ENCODE measurements at regions not wholly inside any gene's neighbourhood (a gene's known extent, or its start where the extent isn't known, plus 50 kb on each side); places are given as distances from the start of the nearest gene placed in this dataset.
A peak's percentile ranks its signal among the peaks of the same experiment; 100 is the strongest.

DNA sequence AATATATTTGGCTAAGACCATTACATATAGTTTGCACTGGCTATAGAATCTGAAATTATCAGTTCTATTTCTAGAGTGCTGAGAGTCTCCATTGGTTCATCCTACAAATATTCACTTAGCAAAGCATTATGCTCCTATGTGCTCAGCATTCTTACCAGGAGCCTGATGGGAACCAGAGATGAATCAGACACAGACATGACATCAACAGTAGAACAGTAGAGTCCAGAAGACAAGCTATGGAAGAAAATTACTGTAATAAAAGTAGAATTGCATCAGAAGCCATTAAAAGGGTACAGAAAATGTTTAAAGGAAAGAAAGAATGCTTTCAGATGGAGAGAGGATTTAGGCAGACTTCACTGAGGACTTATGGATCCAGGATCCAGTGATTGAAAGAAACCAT is 271.7 kb upstream of the SNX7 start:
- no peak overlapping the region for H3K4me3 ChIP-seq

DNA sequence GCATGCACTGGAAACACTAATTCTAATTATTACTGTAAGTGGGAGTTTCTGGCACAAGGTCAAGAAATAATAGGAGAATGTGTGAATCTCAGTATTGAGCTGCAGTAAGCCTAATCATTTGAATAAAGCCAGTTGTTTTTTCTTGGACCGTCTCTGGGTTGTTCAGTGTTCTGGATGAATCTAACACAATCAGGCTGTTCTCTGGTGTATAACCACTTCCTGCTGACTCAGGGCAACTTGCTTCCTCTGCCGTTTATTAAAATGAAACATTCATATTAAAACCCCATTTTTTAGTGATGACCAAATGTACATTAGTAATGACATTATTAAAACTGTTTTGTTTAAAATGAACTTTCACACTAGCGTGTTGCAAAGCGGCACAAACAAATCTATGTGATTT is 273.1 kb upstream of the SNX7 start:
- H3K27ac ChIP-seq = peak overlapping the region in 10 of 21 experiments; percentile 8 to 84 (median 50)

More for the DNA sequence above, 271.7 kb upstream of the SNX7 start:
- peak overlapping the region in 1 of 21 experiments; percentile 5 for H3K27ac ChIP-seq

DNA sequence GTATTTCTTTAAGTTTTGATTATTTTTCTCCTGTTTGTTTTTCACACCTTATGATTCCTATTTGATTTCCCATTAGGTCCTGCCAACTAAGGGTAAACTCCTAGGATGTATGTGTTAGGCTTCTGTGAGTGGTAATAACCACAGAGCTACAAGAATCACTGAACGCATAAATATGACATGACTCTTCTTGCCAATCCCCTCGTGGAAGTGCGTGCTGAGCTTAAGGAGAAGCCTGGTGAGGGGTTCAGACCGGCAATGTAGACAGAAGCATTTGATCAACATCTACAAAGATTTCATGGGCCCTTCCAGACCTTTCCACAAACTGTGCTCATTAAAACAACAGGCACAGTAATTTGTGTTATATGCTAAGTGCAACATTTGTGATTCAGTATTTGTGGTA is 273.8 kb upstream of the SNX7 start:
- peak overlapping the region in 10 of 21 experiments; percentile 8 to 84 (median 44) for H3K27ac ChIP-seq
- H3K4me3 ChIP-seq = no peak overlapping the region

More for the DNA sequence above, 273.1 kb upstream of the SNX7 start:
- H3K4me3 ChIP-seq = no peak overlapping the region

DNA sequence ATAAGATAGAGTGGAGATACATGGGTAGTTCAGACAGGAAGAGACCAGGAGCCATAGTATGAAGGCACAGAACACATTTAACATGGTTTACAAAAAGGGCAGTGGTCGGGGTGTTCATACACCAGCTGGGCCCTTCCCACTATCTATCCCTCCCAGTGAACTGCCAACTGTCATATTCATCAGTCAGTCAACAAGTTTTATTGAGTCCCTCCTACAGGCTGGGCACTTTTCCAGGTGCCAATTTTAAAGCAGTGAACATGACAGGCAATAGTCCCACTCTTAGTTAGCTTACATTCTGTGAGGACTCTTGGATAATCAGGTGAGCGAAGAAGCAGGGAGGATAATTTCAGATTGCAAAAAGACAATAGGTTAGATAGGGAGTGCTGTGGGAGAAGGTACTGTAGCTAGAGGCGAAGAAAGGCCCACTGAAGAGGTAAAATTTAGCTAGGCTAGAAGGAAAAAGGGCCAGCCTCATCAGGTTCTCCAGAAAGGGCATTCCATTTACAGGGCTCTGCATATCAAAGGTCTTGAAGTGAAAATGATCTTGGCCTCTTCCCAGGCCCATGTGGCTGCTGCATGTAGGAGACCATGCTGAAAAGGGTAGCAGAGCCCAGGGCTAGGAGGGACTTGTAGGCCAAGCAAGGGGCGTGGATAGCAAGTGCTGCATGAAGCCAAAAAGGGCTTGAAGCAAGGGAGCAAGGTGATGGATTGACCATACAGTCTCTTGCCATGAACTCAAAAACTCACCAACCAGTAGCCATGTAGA is 274.7 kb upstream of the SNX7 start:
- H3K4me3 ChIP-seq = no peak overlapping the region
- peak overlapping the region in 4 of 21 experiments; percentile 8 to 84 (median 70) for H3K27ac ChIP-seq

DNA sequence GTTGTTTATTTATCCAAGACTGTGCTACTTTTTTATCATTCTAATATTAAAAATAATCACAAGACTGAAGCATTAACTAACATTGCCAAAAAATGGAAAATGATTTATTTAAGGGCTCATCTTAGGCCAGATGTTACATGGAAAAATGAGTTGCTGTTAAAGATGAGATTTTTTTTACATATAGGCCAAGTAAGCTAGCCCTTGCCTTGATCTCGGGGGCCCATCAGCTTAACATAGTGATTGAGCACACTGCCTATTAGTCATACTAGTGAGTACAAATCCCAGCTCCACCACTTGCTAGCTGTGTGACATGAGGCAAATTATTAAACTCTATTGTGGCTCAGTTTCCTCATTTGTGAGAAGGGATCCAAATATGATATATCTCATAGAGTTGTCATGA is 275.9 kb upstream of the SNX7 start:
- no peak overlapping the region for H3K4me3 ChIP-seq
- H3K27ac ChIP-seq = no peak overlapping the region

DNA sequence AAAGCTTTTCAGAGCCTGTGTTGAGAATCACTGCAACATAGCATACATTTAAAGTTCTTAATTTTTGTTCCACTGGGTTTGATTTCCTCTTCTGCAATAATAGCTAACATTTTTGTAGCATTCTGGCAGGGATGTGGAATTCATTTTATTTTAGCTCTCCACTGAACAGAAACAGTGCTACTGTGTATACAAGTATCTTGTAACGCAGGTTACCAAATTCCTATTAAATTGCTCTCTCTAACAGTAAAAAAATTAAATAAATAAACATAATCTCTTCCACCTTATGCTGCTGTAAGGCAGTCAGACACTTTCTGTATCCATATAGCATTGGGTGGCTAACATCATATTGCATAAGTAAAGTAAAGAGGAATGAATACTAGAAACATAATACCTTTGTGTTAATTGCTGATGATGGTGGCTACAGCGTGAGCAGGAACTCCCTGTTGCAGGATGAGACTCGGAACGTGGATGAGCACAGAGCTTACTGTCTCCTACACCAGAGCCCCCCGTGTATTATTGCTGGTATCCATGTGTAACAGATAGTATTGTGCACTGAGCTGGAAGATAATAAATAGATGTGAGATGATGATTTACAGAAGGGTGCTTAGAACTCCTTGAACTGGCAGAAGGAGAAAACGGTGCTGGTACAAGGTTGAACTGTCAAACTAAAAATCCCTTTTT is 276.9 kb upstream of the SNX7 start:
- no peak overlapping the region for H3K4me3 ChIP-seq
- no peak overlapping the region for H3K27ac ChIP-seq

DNA sequence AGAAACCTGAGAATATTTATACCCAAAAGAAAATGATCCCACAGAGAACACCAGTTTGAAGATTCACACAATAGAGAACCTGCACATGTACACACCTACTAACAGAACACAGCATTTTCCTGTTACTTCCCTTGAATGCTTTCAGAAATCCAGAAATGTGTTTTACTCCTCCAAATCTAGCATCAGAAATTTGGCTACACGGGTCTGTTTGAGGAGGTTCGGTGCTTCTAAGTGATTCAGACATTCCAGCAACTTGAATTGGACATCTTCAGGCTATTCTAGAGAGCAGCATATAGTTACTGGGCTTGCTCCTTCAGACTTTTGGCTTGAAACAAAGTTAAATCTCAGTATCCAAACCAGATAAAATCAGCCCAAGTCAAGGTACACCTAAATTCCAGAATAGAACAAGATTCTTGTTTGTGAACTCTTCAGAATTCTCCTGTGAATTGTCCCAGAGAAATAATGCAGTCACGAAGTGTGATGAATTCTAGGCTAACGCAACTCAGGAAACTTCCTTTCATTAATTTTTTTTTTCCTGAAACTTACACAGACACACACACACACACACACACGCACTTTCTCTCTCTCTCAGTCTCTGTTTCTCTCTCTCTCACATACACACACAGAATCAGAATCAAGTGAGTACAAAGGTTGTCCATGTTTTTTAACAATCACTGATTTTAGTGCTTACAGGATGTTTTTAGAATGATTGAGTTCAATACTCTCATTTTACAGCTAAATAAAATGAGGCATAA is 278.4 kb upstream of the SNX7 start:
- Histone ChIP-seq H3K4me3 (no peak overlapping the region), H3K27ac (no peak overlapping the region)

DNA sequence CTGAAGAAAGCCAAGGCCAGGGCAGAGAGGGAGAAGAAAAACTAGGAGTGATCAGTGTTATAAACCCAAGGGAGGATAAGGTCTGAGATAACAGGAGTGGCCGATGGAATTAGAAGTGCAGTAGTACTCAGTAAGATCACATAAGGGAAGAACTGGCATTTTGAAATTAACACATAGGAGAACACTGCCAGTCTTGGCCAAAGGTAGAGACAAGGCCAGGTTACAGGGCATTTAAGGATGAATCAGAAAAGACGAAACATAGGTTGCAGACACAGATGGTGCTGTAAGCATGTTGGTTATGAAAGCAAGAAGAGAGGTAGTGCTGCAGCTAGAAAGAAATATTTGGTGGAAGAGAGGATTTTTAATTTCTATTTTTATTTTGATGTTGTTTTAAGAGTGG is 278.9 kb upstream of the SNX7 start:
- Histone ChIP-seq H3K27ac (no peak overlapping the region), H3K4me3 (no peak overlapping the region)

DNA sequence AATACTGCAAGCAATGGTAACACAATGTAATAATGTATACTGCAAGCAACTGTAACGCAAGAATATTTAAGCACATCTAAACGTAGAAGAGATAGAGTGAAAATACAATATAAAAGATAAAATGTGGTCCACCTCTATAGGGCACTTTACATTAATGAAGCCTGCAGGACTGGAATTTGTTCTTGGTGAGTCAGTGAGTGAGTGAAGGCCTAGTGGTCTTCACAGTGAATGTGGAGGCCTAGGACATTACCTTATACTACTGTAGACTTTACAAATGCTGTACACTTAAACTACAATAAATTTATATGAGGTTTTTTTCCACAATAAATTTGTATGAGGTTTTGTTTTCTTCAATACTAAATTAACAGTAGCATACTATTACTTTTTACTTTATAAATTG is 287.4 kb upstream of the SNX7 start:
- Histone ChIP-seq H3K4me3 (no peak overlapping the region), H3K27ac (no peak overlapping the region)

DNA sequence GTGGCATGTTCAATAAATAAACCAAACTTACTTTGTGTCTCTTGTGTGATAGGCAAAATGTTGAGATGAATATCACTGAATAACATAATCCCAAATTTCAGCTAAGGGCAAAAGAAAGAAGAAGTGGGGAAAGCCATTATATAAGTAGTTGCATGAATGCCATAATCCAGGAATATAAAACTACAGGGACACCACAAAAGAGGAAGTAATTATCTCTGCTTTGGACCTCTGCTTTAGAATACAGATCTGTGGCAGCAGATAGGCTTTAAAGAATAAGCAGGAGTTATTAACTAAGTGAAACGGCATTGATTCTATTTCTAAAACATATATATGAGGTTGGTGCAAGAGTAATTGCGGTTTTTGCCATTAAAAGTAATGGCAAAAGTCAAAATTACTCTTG is 288.5 kb upstream of the SNX7 start:
- H3K4me3 ChIP-seq = no peak overlapping the region
- no peak overlapping the region for H3K27ac ChIP-seq

DNA sequence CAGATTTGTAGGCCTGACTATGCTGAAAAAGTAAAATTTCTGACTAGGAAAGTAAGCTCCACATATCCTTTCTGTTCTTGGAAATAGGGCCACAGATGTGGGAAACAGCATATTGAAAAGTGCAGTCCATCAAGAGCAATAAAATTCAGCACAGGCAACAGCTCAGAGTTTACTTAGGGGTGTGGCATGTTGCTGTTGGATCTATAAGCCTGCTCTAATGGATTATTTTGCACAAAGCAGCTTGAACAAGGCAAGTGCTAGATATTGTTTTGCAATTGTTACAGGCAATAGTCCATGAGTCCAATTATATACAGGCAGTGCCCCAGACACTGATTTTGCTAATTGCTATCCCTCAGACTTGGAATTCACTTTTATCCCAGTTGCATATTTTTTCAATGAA is 289.8 kb upstream of the SNX7 start:
- H3K4me3 ChIP-seq = no peak overlapping the region
- no peak overlapping the region for H3K27ac ChIP-seq

DNA sequence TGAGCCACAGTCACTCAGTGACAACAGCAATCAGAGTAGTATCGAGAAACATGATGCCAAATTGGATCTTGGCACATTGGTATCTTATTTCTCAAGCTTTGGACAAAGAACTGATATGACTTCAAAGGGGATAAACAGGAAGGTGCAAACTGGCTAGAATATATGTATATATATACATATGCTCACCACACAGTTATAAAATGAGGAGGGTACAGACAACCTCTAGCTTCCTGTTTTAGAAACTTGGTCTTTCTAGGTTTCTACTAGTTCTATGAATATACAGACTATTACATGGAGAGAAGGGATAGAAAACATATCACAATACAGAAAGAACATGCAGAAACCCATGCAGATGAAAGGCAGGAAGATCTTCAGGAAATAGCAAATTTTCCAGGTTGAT is 292.1 kb upstream of the SNX7 start:
- Histone ChIP-seq H3K4me3 (no peak overlapping the region), H3K27ac (no peak overlapping the region)

DNA sequence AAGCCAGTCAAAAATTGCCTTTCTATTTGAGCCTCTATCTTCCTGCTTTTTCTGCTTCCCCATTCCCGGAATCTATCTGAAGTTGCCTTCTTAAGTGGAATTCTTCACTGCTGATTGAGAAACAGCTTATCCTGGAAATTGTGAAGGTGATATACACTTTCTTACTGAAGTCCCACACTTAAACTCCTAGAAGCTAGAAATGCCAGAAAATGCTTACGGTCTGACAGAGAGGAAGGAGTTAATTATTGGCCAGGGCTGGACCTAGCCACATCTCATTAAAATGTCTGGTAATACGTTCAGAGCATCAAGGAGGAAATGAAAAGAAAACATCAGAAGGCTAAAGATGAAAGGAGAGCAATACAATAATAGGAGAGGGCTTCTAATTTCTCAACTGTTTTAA is 292.5 kb upstream of the SNX7 start:
- Histone ChIP-seq H3K27ac (no peak overlapping the region), H3K4me3 (no peak overlapping the region)

DNA sequence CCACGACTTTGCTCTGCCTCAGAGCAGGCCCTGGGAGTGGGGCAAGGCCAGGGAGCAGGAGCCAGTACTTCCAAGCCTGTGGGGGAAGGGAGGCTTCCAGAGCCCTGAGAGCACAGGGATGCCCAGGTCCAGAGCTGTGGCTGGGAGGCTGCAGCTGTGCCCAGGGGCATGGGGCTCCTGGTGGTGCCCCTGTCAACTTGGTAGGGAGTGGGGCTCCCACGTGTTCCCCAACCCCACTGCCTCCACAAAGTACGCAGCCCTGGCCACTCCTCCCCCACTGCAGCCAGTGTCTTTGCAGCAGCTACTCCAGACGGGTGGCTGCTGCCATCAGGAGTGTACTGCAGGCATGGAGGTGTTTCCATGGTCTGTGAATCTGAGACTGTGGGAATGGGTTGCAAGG is 294.1 kb upstream of the SNX7 start:
- H3K27ac ChIP-seq = no peak overlapping the region
- no peak overlapping the region for H3K4me3 ChIP-seq

DNA sequence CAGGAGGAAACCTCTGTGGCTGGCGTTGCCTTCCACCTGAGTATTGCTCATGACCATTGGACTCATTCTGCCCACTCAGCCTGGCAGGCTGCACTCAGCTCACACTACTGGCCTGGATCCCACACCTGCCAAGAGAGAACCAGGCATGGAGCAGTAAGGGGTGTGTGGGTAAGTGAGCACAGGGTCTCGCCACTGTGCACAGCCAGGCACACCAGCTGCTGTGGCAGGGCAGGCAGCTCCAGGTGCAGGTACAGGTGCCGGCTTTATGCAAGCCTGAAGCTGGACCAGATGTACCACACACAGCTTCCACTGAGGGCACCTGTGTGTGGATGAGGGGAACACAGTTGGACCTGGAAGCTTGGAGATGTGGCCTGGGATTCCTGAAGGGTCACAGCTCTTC is 295.2 kb upstream of the SNX7 start:
- no peak overlapping the region for H3K4me3 ChIP-seq
- no peak overlapping the region for H3K27ac ChIP-seq

DNA sequence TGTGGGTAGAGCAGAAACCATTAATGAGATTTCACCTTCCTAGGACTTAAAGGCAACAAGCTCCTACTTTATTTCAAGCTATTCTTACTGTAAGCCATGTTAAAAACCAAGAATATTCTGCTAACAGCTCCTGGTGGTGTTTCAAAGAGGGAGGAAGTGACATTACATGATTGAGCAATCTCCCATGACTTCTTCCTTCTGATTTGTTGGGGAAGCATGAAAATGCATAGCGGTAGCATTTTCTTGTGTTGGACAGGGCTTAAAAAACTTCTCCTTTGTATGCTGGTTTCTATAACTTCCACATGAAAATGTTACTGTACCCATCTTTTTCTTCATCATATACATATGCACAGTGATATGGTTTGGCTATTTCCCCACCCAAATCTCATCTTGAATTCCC is 297.0 kb upstream of the SNX7 start:
- H3K4me3 ChIP-seq = no peak overlapping the region
- H3K27ac ChIP-seq = no peak overlapping the region

DNA sequence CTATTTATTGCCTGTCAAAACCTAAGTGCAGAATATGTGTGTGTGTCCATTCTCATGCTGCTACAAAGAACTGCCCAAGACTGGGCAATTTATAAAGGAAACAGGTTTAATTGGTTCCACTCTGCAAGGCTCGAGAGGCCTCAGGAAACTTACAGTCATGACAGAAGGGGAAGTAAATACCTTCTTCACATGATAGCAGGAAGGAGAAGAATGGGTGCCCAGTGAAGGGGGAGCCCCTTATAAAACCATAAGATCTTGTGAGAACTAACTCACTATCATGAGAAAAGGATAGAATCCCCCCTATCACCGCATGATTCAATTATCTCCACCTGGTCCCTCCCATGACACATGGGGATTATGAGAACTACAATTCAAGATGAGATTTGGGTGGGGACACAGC is 300.7 kb upstream of the SNX7 start:
- Histone ChIP-seq H3K4me3 (no peak overlapping the region), H3K27ac (no peak overlapping the region)

DNA sequence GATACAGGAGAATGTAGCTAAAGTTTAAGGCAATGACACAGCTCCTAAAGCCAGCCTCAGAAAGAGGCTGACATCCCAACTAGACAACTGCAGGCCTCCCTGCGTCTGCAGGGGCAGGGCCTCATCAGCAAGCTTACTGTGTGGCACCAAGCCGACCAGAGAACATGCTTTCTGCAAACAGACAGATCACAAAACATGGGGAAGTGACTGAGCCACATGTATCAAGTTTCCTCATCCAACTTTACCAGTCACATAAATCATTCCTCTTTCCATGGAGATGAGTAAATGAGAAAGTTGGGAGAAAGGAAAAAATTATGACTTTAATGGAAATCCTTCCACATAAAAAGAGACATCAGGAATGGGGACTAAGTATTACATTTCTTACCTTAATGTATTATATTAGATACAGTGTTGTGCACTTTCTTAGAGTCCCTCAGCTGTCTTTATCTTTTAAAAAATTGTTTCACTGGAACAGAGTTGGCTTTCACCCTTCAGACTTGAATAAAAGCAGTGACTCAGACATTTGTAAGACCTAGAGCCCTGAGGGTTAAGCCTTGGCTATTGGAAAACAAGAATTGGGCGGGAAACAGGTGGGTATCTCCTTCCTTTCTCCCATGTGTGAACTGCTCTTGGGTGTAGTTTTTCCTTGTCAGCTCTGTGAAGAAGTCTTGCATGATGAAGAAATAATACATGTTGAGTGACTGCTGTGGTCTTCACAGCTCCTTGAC is 305.7 kb upstream of the SNX7 start:
- Histone ChIP-seq H3K27ac (no peak overlapping the region), H3K4me3 (no peak overlapping the region)

DNA sequence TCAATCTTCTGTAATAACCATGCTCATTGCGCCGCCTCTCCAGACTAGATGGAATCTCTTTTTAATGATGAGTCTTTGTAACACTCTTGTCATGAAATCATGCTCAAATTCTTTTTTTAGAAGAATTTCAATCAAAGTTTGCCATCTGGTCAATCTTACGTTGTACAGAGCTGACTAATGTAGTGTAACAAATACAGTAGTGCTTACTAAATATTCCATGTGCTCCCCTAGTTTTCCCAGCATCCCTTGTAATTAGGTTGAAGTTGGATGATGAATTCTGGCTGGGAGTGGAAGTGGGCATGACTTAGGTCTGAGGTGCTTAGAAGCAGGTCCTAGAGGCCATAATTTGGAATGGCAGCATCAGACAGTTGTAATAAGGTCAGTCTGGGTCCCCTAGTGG is 309.1 kb upstream of the SNX7 start:
- Histone ChIP-seq H3K4me3 (no peak overlapping the region), H3K27ac (no peak overlapping the region)

DNA sequence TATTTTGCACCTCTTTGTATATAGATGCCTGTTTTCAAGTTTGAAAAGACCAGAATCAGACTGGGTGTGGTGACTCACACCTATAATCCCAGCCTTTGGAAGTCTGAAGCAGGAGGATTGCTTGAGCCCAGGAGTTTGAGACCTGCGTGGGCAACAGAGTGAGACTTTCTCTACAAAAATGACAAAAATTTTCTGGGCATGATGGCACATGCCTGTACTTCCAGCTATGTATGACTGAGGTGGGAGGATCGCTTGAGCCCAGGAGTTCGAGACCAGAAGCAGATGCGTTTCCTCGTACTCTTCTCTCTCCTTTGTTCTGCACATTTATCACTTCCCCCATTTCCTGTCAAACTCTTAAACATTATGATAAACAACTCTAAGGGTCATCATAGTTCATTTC is 310.0 kb upstream of the SNX7 start:
- no peak overlapping the region for H3K4me3 ChIP-seq
- H3K27ac ChIP-seq = no peak overlapping the region

Data from skin epidermis (tissue), 12 donors.